GM23248 (cell line): ENCODE measurements at regions not wholly inside any gene's neighbourhood (a gene's known extent, or its start where the extent isn't known, plus 50 kb on each side); places are given as distances from the start of the nearest gene placed in this dataset.

Experiments used
- DNase-seq: peaks from one replicate; pipeline ENCODE4 v3.0.0-alpha.2; 2015
- H2AFZ ChIP-seq: fragments of 200-600 bp; sonication (generic); 2 replicates; pipeline ENCODE4 v1.6.1; 2016; ENCODE audit warnings: antibody characterized with exemption
- H3F3A ChIP-seq: fragments of 200-600 bp; sonication (generic); 2 replicates; pipeline ENCODE4 v1.6.1; 2016; ENCODE audit warnings: mild to moderate bottlenecking, antibody characterized with exemption, mixed run types; ENCODE audit not compliant: insufficient read depth
- H3K27ac ChIP-seq: fragments of 200-600 bp; sonication (generic); 2 replicates; pipeline ENCODE4 v1.5.1; 2016; ENCODE audit warnings: mild to moderate bottlenecking
- H3K27me3 ChIP-seq: fragments of 200-600 bp; sonication (generic); replicated peaks from 2 replicates; pipeline ENCODE4 v1.6.1; 2016; ENCODE audit warnings: mild to moderate bottlenecking; ENCODE audit not compliant: insufficient read depth
- H3K36me3 ChIP-seq: fragments of 200-600 bp; sonication (generic); 2 replicates; pipeline ENCODE4 v1.6.1; 2016; ENCODE audit warnings: low read depth, mild to moderate bottlenecking
- H3K4me1 ChIP-seq: fragments of 200-600 bp; sonication (generic); 2 replicates; pipeline ENCODE4 v1.6.1; 2016; ENCODE audit warnings: mild to moderate bottlenecking; ENCODE audit not compliant: insufficient read depth
- H3K4me2 ChIP-seq: fragments of 200-600 bp; sonication (generic); one replicate; pipeline ENCODE4 v1.6.1; 2016; ENCODE audit warnings: mild to moderate bottlenecking; ENCODE audit not compliant: unreplicated experiment
- H3K4me3 ChIP-seq: fragments of 200-600 bp; sonication (generic); 2 replicates; pipeline ENCODE4 v1.5.1; 2016; ENCODE audit warnings: mild to moderate bottlenecking
- H3K79me2 ChIP-seq: fragments of 200-600 bp; sonication (generic); 2 replicates; pipeline ENCODE4 v1.6.1; 2016; ENCODE audit warnings: mild to moderate bottlenecking; ENCODE audit not compliant: insufficient read depth
- H3K9ac ChIP-seq: fragments of 200-600 bp; sonication (generic); 2 replicates; pipeline ENCODE4 v1.6.1; 2016; ENCODE audit warnings: mild to moderate bottlenecking
- H3K9me2 ChIP-seq: fragments of 200-600 bp; sonication (generic); 2 replicates; pipeline ENCODE4 v1.6.1; 2016; ENCODE audit warnings: mixed run types, mild to moderate bottlenecking, moderate library complexity; ENCODE audit not compliant: insufficient read depth
- H3K9me3 ChIP-seq: fragments of 200-600 bp; sonication (generic); one replicate; pipeline ENCODE4 v1.6.1; 2017; ENCODE audit warnings: low read depth
- H4K20me1 ChIP-seq: fragments of 200-600 bp; sonication (generic); 2 replicates; pipeline ENCODE4 v1.6.0; 2016; ENCODE audit not compliant: insufficient read depth
- EZH2 ChIP-seq: fragments of 200-600 bp; sonication (generic); IDR thresholded peaks from 2 replicates; pipeline ENCODE4 v1.6.1; 2018; ENCODE audit warnings: antibody characterized with exemption, mild to moderate bottlenecking; ENCODE audit not compliant: insufficient read depth, poor library complexity, severe bottlenecking
- EZH2phosphoT487 ChIP-seq: fragments of 200-600 bp; sonication (generic); IDR thresholded peaks from 2 replicates; pipeline ENCODE4 v1.6.1; 2018; ENCODE audit warnings: antibody characterized with exemption, moderate library complexity, mild to moderate bottlenecking, low read depth; ENCODE audit not compliant: insufficient read depth
- WGBS, 2 experiments: methylation state at CpG; one replicate each; pipeline ENCODE4 v1.1.6; 2015 to 2017; ENCODE audit warnings: low lambda C conversion rate in 2 of 2, low coverage in 1 of 2; ENCODE audit errors: missing lambda C conversion rate in 2 of 2; 5-methylcytosine and 5-hydroxymethylcytosine counted together
- in situ Hi-C: fragments of 300-500 bp; cut with MboI; formaldehyde crosslinking; loops from 2 replicates; pipeline ENCODE4 v1.15.0; 2020

- in situ Hi-C loops: loop anchor here (10.0 kb wide), 1 partner anchor 199 kb away; no protein-coding TSS in a partner anchor
- H3K27ac ChIP-seq: no peak overlapping the region
These were observed 215.4 kb downstream of the SOX9 start for GRCh38 chr17:72336026-72336803.

GRCh38 chr17:72336804-72337070 lies 215.9 kb downstream of the SOX9 start:
- TF ChIP-seq EZH2phosphoT487: no peak
- TF ChIP-seq EZH2: no peak
- no peak for DNase-seq
- Histone ChIP-seq H3K79me2 (no peaks in the 10 kb centered on the region), H3F3A (peaks cover 25% of the 10 kb centered on the region), H3K9ac (no peak overlapping the region), H3K27ac (no peak overlapping the region), H3K36me3 (no peaks in the 10 kb centered on the region), H3K9me2 (no peaks in the 10 kb centered on the region), H3K27me3 (no peaks in the 10 kb centered on the region), H3K9me3 (no peaks in the 10 kb centered on the region), H3K4me1 (peaks cover 39% of the 10 kb centered on the region), H3K4me2 (no peak overlapping the region), H4K20me1 (no peaks in the 10 kb centered on the region), H2AFZ (no peak overlapping the region), H3K4me3 (no peak overlapping the region)
- WGBS, 2 experiments: 93 to 100% methylated on average over 1 of the region's 1 CpG
- in situ Hi-C loops: loop anchor here (10.0 kb wide), 1 partner anchor 198 kb away; no protein-coding TSS in a partner anchor

More at GRCh38 chr17:72336026-72336803, 215.4 kb downstream of the SOX9 start:
- Histone ChIP-seq H3K79me2 (no peaks in the 10 kb centered on the region), H3K36me3 (no peaks in the 10 kb centered on the region), H3K4me2 (no peak overlapping the region), H3K9me2 (no peaks in the 10 kb centered on the region), H4K20me1 (no peaks in the 10 kb centered on the region), H2AFZ (no peak overlapping the region), H3F3A (peaks cover 25% of the 10 kb centered on the region), H3K9ac (no peak overlapping the region), H3K27me3 (no peaks in the 10 kb centered on the region), H3K9me3 (no peaks in the 10 kb centered on the region), H3K4me1 (peaks cover 39% of the 10 kb centered on the region), H3K4me3 (no peak overlapping the region)
- 81 to 87% methylated on average over 9 to 11 of the region's 11 CpGs for WGBS, 2 experiments
- no peak for DNase-seq
- TF ChIP-seq EZH2: no peak
- no peak for TF ChIP-seq EZH2phosphoT487

- Histone ChIP-seq H3K27me3 (no peaks in the 10 kb centered on the region), H3K9ac (0 out of 2 replicates have a peak overlapping the region, but pooled peaks have one; percentile 23), H3K4me1 (peaks cover 51% of the 10 kb centered on the region), H4K20me1 (no peaks in the 10 kb centered on the region), H3F3A (peaks cover 25% of the 10 kb centered on the region), H3K4me3 (0 out of 2 replicates have a peak overlapping the region, but pooled peaks have one; percentile 38), H3K9me2 (no peaks in the 10 kb centered on the region), H3K36me3 (no peaks in the 10 kb centered on the region), H3K4me2 (no peak overlapping the region), H3K27ac (peak overlapping the region; percentile 89), H3K9me3 (no peaks in the 10 kb centered on the region), H2AFZ (no peak overlapping the region), H3K79me2 (no peaks in the 10 kb centered on the region)
- 89 to 93% methylated on average over 2 of the region's 2 CpGs for WGBS, 2 experiments
- in situ Hi-C loops: loop anchor here (10.0 kb wide), 1 partner anchor 196 kb away; no protein-coding TSS in a partner anchor
- no peak for DNase-seq
- TF ChIP-seq EZH2 (no peak), EZH2phosphoT487 (no peak)
These were observed 217.5 kb downstream of the SOX9 start for GRCh38 chr17:72338304-72338703.

GRCh38 chr17:72338847-72339790 lies 218.3 kb downstream of the SOX9 start:
- H2AFZ ChIP-seq: peak overlapping the region; percentile 50
- WGBS, 2 experiments: 7 to 12% methylated on average over 12 of the region's 12 CpGs
- peak overlapping the region; percentile 63 for H3K4me2 ChIP-seq

More at GRCh38 chr17:72338847-72339790, 218.3 kb downstream of the SOX9 start:
- H3K27me3 ChIP-seq: no peaks in the 10 kb centered on the region
- TF ChIP-seq EZH2: no peak
- peak; percentile 76; the same call in 1 of the 2 replicates for TF ChIP-seq EZH2phosphoT487
- H3K4me1 ChIP-seq: peaks cover 46% of the 10 kb centered on the region
- H3K4me3 ChIP-seq: peak overlapping the region; percentile 38
- in situ Hi-C loops: loop anchor here (10.0 kb wide), 1 partner anchor 196 kb away; no protein-coding TSS in a partner anchor
- peaks cover 25% of the 10 kb centered on the region for H3F3A ChIP-seq
- H4K20me1 ChIP-seq: no peaks in the 10 kb centered on the region
- no peaks in the 10 kb centered on the region for H3K79me2 ChIP-seq
- no peaks in the 10 kb centered on the region for H3K9me3 ChIP-seq
- H3K36me3 ChIP-seq: no peaks in the 10 kb centered on the region
- no peaks in the 10 kb centered on the region for H3K9me2 ChIP-seq
- peak overlapping the region; percentile 61 for H3K9ac ChIP-seq
- peak; percentile 95 for DNase-seq
- H3K27ac ChIP-seq: peak overlapping the region; percentile 89
